ENCODE measurements at regions not wholly inside any gene's neighbourhood (a gene's known extent, or its start where the extent isn't known, plus 50 kb on each side); places are given as distances from the start of the nearest gene placed in this dataset.

GRCh38 chr4:111666826-111667360 is 478.4 kb upstream of the FAM241A start:
- ChIA-PET POLR2A (ENCODE audit: partially characterized antibody) (no interaction called here), CTCF (ENCODE audit: partially characterized antibody) (no interaction called here)
- no peak overlapping the region for H2BK20ac ChIP-seq (ENCODE audit: low read length)
- no peaks in the 10 kb centered on the region for H3K23me2 ChIP-seq (ENCODE audit: low read depth, low read length)
- DNase-seq (ENCODE audit: low read depth in 1 of 2, low spot score in 2 of 2) (no peak), FAIRE-seq (no peak)
- no peak overlapping the region for H2BK12ac ChIP-seq (ENCODE audit: low read depth, low read length)
- no peaks in the 10 kb centered on the region for H4K20me1 ChIP-seq (replicated peaks in 1 of 2; ENCODE audit: control insufficient read depth in 1 of 2, insufficient read depth in 2 of 2, low read length in 2 of 2)
- no peak overlapping the region for H2AK5ac ChIP-seq (ENCODE audit: low read depth, low read length)
- no peak overlapping the region for H3K4me3 ChIP-seq (ENCODE audit: extremely low read depth in 1 of 4, insufficient read depth in 2 of 4, low read depth in 3 of 4, low read length in 4 of 4)
- H3K36me3 ChIP-seq (ENCODE audit: control insufficient read depth in 2 of 4, insufficient read depth in 4 of 4, low read length in 3 of 4) = no peaks in the 10 kb centered on the region
- no peak overlapping the region for H4K8ac ChIP-seq (ENCODE audit: extremely low read depth, insufficient read depth, low read length)
- 90% methylated on average over 2 of the region's 2 CpGs; no CpG with 5 or more reads in 1 of the 2 experiments for WGBS, 2 experiments (ENCODE audit: extremely low coverage in 1 of 2, insufficient coverage in 1 of 2, insufficient read length in 1 of 2, insufficient replicate concordance in 2 of 2, low coverage in 1 of 2, low lambda C conversion rate in 2 of 2, missing lambda C conversion rate in 1 of 2)
- no peak overlapping the region for H4K91ac ChIP-seq (replicated peaks; ENCODE audit: insufficient read length, low read length)
- no peak overlapping the region for H3K56ac ChIP-seq (replicated peaks; ENCODE audit: insufficient read length, low read depth, low read length)
- no peak overlapping the region for H3K23ac ChIP-seq (ENCODE audit: insufficient read length)
- H3K4me1 ChIP-seq (replicated peaks in 1 of 4; ENCODE audit: control insufficient read depth in 3 of 4, insufficient read depth in 4 of 4, low read length in 3 of 4) = no peaks in the 10 kb centered on the region
- H3K9me3 ChIP-seq (ENCODE audit: insufficient read depth in 2 of 2, low read depth in 1 of 2, low read length in 1 of 2) = no peaks in the 10 kb centered on the region; a peak in 1 of 4 replicates
- no peak overlapping the region for H2BK5ac ChIP-seq (ENCODE audit: low read depth, low read length)
- H2BK15ac ChIP-seq (ENCODE audit: low read length) = no peak overlapping the region
- H3K79me1 ChIP-seq (ENCODE audit: low read depth, low read length) = no peaks in the 10 kb centered on the region
- H3K27me3 ChIP-seq (replicated peaks in 1 of 4; ENCODE audit: control insufficient read depth in 3 of 4, extremely low read depth in 1 of 4, insufficient read depth in 3 of 4, low read length in 3 of 4) = peaks cover 0 to 1% (median 0%) of the 10 kb centered on the region in 4 experiments; a peak in 1 of 7 replicates
- H3K79me2 ChIP-seq (ENCODE audit: control insufficient read depth in 1 of 2, insufficient read depth in 2 of 2, low read length in 2 of 2) = no peaks in the 10 kb centered on the region
- TF ChIP-seq SIRT6 (IDR thresholded peaks at IDR 0.05; ENCODE audit: low read length) = no peak
- TF ChIP-seq EZH2 (IDR thresholded peaks at IDR 0.05; ENCODE audit: low read depth, low read length, severe bottlenecking) = no peak
- H2AFZ ChIP-seq (ENCODE audit: low read length) = no peak overlapping the region
- no peak overlapping the region for H3K27ac ChIP-seq (ENCODE audit: low read depth, low read length)
- no peak overlapping the region for H3K14ac ChIP-seq (ENCODE audit: insufficient read length)
- H4K5ac ChIP-seq (ENCODE audit: insufficient read length, low read depth, low read length) = no peak overlapping the region
- H2BK120ac ChIP-seq (replicated peaks; ENCODE audit: low read depth, low read length) = no peak overlapping the region
- H3K4ac ChIP-seq (replicated peaks; ENCODE audit: insufficient read length, low read depth, low read length) = no peak overlapping the region
- H3K9ac ChIP-seq (replicated peaks in 1 of 4; ENCODE audit: extremely low read depth in 1 of 4, low read depth in 3 of 4, low read length in 3 of 4) = no peak overlapping the region
- H3K18ac ChIP-seq (ENCODE audit: extremely low read depth, low read length) = no peak overlapping the region
- H3K4me2 ChIP-seq (ENCODE audit: insufficient read depth in 1 of 2, low read depth in 2 of 2, low read length in 2 of 2) = no peak overlapping the region
